GM12872 (cell line): ENCODE measurements at regions not wholly inside any gene's neighbourhood (a gene's known extent, or its start where the extent isn't known, plus 50 kb on each side); places are given as distances from the start of the nearest gene placed in this dataset.

ENCODE experiments used
- TF ChIP-seq, protein P1 (sequence below): IDR thresholded peaks from 3 replicates; pipeline ENCODE4 v1.5.1; 2011; ENCODE audit warnings: low read depth, mild to moderate bottlenecking, low read length, moderate library complexity; ENCODE audit not compliant: insufficient read depth

DNA sequence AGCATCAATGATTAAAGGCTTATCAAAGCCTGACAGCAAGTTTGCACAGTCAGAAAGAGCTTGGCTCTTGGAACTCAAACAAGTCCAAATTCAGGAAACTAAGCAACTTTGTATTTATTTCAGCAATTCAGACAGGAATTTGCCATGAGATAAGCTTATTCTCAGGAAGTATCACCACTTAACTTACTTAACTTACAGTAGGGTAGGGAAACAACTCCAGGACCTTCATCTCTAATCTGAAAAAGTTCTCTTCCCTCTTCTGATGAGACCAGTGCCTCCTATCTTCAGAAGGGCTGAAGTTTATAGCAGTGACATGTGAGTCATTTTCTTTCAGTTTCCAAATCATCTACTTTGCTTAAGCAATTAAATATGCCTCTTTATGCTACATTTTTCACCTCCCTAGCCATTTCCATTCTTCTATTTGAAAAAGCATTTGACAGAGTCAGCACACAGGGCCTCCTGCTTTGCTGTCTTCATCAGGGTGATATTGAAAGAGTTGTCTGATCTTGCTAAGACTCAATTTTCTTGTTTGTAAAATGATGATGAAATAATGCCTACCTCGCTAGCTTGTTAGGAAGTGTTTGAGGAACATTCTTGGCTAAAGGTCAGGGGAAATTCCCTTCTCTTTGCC, 389.5 kb downstream of the RND3 start:
- TF ChIP-seq, protein P1, sequence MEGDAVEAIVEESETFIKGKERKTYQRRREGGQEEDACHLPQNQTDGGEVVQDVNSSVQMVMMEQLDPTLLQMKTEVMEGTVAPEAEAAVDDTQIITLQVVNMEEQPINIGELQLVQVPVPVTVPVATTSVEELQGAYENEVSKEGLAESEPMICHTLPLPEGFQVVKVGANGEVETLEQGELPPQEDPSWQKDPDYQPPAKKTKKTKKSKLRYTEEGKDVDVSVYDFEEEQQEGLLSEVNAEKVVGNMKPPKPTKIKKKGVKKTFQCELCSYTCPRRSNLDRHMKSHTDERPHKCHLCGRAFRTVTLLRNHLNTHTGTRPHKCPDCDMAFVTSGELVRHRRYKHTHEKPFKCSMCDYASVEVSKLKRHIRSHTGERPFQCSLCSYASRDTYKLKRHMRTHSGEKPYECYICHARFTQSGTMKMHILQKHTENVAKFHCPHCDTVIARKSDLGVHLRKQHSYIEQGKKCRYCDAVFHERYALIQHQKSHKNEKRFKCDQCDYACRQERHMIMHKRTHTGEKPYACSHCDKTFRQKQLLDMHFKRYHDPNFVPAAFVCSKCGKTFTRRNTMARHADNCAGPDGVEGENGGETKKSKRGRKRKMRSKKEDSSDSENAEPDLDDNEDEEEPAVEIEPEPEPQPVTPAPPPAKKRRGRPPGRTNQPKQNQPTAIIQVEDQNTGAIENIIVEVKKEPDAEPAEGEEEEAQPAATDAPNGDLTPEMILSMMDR = no peak

DNA sequence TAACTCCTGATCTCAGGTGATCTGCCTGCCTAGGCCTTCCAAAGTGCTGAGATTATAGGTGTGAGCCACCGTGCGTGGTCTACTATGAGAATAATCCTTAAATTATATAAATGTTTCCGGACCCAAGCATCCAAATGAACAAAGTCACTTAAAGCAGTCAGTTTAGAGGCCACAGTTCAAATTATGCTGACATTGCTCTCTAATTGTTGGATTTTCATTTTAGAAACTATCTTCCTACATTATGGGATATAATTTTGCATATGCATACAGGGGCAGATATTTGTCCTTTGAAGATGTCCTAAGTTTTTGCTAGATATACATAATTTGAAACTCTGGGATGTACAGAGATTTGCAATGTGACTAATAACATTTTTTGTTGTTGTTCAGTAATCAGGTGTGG, 390.1 kb downstream of the RND3 start:
- TF ChIP-seq, protein P1 = no peak

- TF ChIP-seq, protein P1 = no peak
Measured at GRCh38 chr2:150095361-150096095, 391.9 kb downstream of the RND3 start.

DNA sequence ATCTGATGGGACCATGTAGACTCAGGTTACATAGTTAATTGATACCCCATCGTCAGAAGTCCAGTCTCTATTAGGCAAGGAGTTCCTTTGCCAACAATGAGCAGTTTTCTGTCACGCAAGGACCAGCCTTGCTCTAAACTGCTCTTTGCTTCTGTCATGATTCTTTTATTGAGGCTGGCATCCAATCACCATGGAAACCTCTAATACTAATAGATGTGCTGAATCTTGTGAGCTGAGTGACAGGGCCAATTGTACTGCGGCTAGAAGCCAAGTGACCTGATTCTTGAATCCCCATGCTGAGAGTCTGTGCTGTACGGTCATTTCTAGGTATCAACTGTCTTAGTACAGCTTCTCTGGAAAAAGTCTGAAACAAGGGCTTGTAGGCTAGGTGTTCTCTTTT, 395.6 kb downstream of the RND3 start:
- TF ChIP-seq, protein P1 = no peak

DNA sequence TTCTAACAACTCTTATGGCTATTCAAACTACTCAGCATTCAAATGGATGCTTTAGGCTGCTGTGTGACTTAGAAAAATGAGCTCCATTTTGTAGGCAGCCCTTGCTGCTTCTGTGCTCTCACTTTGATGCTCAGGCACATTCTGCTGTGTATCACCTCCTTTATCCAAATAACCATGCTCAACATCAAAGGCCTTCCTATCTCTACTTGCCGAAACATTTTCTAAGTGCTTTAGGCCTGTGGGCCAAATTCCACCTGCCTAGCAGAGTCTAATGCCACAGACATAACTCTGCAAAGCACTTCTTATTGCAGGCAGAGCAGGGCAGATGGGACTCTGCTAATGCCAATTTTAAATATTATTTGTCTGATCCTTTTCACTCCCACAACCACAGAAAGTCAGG, 397.4 kb downstream of the RND3 start:
- TF ChIP-seq, protein P1 = no peak

DNA sequence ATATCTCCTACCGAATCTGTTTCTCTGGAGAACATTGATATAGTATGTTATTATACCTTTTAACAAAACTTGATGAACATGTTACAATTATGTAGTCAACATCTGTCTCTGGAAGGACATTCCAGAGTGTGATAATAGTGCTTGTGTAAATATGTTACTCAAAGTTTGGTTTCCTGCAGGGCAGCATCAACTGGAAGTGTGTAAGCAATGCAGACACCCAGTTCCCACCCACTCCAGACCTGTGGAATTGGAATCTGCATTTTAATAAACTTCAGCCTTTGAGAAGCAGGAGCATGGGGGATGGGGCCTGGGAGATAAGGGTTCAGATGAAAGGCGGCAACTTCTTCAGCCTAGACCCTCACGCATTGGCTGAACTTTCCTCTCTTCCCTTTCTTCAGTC, 398.9 kb downstream of the RND3 start:
- TF ChIP-seq, protein P1 = no peak

DNA sequence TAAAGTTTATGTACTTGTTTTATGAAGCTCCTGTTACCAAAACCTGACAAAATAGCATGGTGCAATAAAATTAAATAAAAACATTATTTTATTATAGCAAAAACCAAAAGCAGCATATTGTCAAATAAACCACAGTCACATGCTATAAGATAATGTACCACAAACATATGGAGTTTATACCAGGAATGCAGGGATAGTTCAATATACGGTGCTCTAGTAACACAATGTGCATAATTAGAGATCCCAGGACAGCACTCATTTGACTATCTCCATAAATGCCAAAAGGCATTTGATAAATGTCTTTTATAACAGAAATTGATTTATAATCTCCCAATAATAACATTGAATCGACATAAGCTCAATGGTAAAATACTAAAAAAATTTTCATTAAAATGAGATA, 402.0 kb downstream of the RND3 start:
- TF ChIP-seq, protein P1 = no peak
